ENCODE measurements at regions not wholly inside any gene's neighbourhood (a gene's known extent, or its start where the extent isn't known, plus 50 kb on each side); places are given as distances from the start of the nearest gene placed in this dataset.
A peak's percentile ranks its signal among the peaks of the same experiment; 100 is the strongest.
"Not testable (repeated sequence)": the region's sequence is repeated elsewhere in the genome, so short reads cannot be mapped to it uniquely, and the experiment has no call there.

DNA sequence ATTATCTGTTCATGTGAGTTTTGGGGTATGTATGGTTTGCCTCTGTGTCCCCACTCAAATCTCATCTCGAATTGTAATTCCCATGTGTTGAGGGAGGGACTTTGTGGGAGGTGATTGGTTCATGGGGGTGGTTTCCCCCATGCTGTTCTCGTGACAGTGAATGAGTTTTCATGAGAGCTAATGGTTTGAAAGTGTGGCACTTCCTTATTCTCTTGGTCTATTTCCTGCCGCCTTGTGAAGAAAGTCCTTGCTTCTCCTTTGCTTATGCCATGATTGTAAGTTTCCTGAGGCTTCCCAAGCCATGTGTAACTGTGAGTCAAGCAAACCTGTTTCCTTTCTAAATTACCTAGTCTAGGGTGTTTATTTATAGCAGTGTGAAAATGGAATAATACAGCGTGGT lies 128.1 kb upstream of the HS3ST4 start:
- H2AFZ ChIP-seq, result no peak overlapping the region
- H3K36me3 ChIP-seq (ENCODE audit: control insufficient read depth, insufficient read depth, low read length), result no peaks in the 10 kb centered on the region
- no peaks in the 10 kb centered on the region for H3K27me3 ChIP-seq (ENCODE audit: control insufficient read depth, insufficient read depth, low read length)
- H3K9ac ChIP-seq, result no peak overlapping the region
- no peak overlapping the region for H3K27ac ChIP-seq
- H3K79me2 ChIP-seq, result no peaks in the 10 kb centered on the region
- peaks cover 12% of the 10 kb centered on the region for H3K4me1 ChIP-seq
- TF ChIP-seq CTCF (IDR thresholded peaks at IDR 0.05), result no peak
- H3K4me3 ChIP-seq (ENCODE audit: low read depth, low read length), result no peak overlapping the region
- no peaks in the 10 kb centered on the region for H3K9me3 ChIP-seq (ENCODE audit: control insufficient read depth, low read length)
- H3K4me2 ChIP-seq (ENCODE audit: low read length), result no peak overlapping the region

GRCh38 chr16:25561723-25562122 lies 130.0 kb upstream of the HS3ST4 start:
- H3K9ac ChIP-seq; H3K9me3 ChIP-seq (ENCODE audit: control insufficient read depth, low read length); H3K36me3 ChIP-seq (ENCODE audit: control insufficient read depth, insufficient read depth, low read length); H3K4me3 ChIP-seq (ENCODE audit: low read depth, low read length); H3K79me2 ChIP-seq; H3K4me2 ChIP-seq (ENCODE audit: low read length); H3K27ac ChIP-seq; H3K27me3 ChIP-seq (ENCODE audit: control insufficient read depth, insufficient read depth, low read length); H2AFZ ChIP-seq: not testable (repeated sequence)
- H3K4me1 ChIP-seq, result peaks cover 16% of the 10 kb centered on the region

DNA sequence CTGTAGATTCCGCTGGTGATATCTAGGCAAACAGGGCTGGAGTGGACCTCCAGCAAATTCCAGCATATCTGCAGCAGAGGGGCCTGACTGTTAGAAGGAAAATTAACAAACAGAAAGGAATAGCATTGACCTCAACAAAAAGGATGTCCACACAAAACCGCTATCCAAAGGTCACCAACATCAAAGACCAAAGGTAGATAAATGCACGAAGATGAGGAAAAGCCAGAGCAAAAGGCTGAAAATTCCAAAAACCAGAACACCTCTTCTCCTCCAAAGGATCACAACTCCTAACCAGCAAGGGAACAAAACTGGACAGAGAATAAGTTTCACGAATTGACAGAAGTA lies 134.8 kb upstream of the HS3ST4 start:
- not testable (repeated sequence) for H3K27me3 ChIP-seq (ENCODE audit: control insufficient read depth, insufficient read depth, low read length); H3K27ac ChIP-seq; H3K4me2 ChIP-seq (ENCODE audit: low read length); H2AFZ ChIP-seq; H3K36me3 ChIP-seq (ENCODE audit: control insufficient read depth, insufficient read depth, low read length); H3K9me3 ChIP-seq (ENCODE audit: control insufficient read depth, low read length); H3K9ac ChIP-seq; H3K79me2 ChIP-seq; H3K4me3 ChIP-seq (ENCODE audit: low read depth, low read length)
- H3K4me1 ChIP-seq, result peaks cover 13% of the 10 kb centered on the region

DNA sequence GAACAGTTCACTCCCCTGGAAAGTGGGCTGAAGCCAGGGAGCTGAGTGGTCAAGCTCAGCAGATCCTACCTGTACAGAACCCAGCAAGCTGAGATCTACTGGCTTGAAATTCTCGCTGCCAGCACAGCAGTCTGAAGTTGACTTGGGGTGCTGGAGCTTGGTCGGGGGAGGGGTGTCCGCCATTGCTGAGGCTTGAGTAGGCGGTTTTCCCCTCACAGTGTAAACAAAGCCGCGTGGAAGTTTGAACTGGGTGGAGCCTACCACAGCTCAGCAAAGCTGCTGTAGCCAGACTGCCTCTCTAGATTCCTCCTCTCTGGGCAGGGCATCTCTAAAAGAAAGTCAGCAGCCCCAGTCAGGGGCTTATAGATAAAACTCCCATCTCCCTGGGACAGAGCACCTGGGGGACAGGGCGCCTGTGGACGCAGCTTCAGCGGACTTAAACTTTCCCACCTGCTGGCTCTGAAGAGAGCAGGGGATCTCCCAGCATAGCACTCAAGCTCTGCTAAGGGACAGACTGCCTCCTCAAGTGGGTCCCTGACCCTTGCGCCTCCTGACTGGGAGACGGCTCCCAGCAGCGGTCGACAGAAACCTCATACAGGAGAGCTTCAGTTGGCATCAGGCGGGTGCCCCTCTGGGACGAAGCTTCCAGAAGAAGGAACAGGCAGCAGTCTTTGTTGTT lies 135.3 kb upstream of the HS3ST4 start:
- H3K4me3 ChIP-seq (ENCODE audit: low read depth, low read length); H3K9ac ChIP-seq; H3K4me2 ChIP-seq (ENCODE audit: low read length); H3K9me3 ChIP-seq (ENCODE audit: control insufficient read depth, low read length); H3K79me2 ChIP-seq; H3K27ac ChIP-seq; H3K36me3 ChIP-seq (ENCODE audit: control insufficient read depth, insufficient read depth, low read length); H3K27me3 ChIP-seq (ENCODE audit: control insufficient read depth, insufficient read depth, low read length): not testable (repeated sequence)
- Histone ChIP-seq H3K4me1 (peaks cover 13% of the 10 kb centered on the region), H2AFZ (peak overlapping the region; percentile 72)

DNA sequence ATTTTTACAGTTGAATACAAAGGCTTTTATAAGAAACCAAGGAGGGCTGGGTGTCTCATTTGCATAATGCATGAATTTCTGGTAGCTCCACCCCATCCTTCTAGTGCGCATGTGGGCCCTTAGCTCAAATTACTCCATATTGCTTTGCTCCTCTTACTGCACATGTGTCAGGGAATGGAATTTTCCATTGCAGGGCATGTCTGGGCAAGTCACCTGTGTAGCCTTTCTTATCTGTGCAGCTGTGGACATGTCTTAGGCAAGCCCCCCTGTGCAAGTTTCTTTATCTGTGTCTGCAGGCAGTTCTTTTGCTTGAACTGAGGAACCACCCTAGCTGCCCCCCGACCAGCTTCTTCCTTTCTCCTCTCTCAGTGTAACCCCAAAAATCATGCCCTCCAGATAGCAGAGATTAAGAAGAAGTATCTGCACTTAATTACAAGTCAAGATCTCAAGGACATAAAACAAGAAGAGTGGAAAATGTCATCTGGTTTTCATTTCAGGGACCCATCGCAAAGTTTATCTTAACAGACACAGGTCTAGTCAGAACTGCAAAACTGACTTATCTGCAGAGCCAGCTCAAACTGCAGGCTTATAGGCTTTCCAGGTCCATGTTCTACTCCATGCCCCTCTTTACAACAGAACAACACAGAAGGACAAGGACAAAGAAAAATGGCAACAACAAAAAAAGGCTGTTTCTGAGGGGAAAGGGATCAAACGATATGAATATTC lies 137.9 kb upstream of the HS3ST4 start:
- no peaks in the 10 kb centered on the region for H3K36me3 ChIP-seq (ENCODE audit: control insufficient read depth, insufficient read depth, low read length)
- no peak overlapping the region for H3K4me2 ChIP-seq (ENCODE audit: low read length)
- TF ChIP-seq CTCF (IDR thresholded peaks at IDR 0.05), result no peak
- H3K27me3 ChIP-seq (ENCODE audit: control insufficient read depth, insufficient read depth, low read length), result no peaks in the 10 kb centered on the region
- no peaks in the 10 kb centered on the region for H3K79me2 ChIP-seq
- no peak overlapping the region for H3K9ac ChIP-seq
- peaks cover 13% of the 10 kb centered on the region for H3K4me1 ChIP-seq
- H3K9me3 ChIP-seq (ENCODE audit: control insufficient read depth, low read length), result no peaks in the 10 kb centered on the region
- H3K27ac ChIP-seq, result no peak overlapping the region
- peak overlapping the region; percentile 14 for H2AFZ ChIP-seq
- no peak overlapping the region for H3K4me3 ChIP-seq (ENCODE audit: low read depth, low read length)

GRCh38 chr16:25550647-25551046 lies 141.1 kb upstream of the HS3ST4 start:
- Histone ChIP-seq H3K27me3 (ENCODE audit: control insufficient read depth, insufficient read depth, low read length) (no peaks in the 10 kb centered on the region), H3K27ac (no peak overlapping the region), H3K9me3 (ENCODE audit: control insufficient read depth, low read length) (no peaks in the 10 kb centered on the region), H3K4me3 (ENCODE audit: low read depth, low read length) (no peak overlapping the region), H3K36me3 (ENCODE audit: control insufficient read depth, insufficient read depth, low read length) (no peaks in the 10 kb centered on the region), H2AFZ (no peak overlapping the region), H3K9ac (no peak overlapping the region), H3K4me2 (ENCODE audit: low read length) (no peak overlapping the region), H3K4me1 (peaks cover 8% of the 10 kb centered on the region), H3K79me2 (no peaks in the 10 kb centered on the region)
- TF ChIP-seq CTCF (IDR thresholded peaks at IDR 0.05), result no peak

All from parathyroid adenoma (tissue), 2 donors.